Fibroblast of mammary gland (primary cell): ENCODE measurements at regions not wholly inside any gene's neighbourhood (a gene's known extent, or its start where the extent isn't known, plus 50 kb on each side); places are given as distances from the start of the nearest gene placed in this dataset.
"Not testable (repeated sequence)": the region's sequence is repeated elsewhere in the genome, so short reads cannot be mapped to it uniquely, and the experiment has no call there.

Source experiments
- DNase-seq: peaks from one replicate; pipeline ENCODE4 v3.0.0-alpha.2; 2010; ENCODE audit warnings: low read depth
- H3K4me3 ChIP-seq: 2 replicates; pipeline ENCODE4 v1.5.1; 2011; ENCODE audit warnings: low read depth, mild to moderate bottlenecking, low read length, moderate library complexity; ENCODE audit not compliant: control insufficient read depth
- TF ChIP-seq, protein P1 (sequence below): conservative IDR thresholded peaks from 2 replicates; pipeline ENCODE4 v1.5.1; 2011; ENCODE audit warnings: low read depth, low read length, inconsistent platforms; ENCODE audit not compliant: control insufficient read depth, insufficient read depth

DNA sequence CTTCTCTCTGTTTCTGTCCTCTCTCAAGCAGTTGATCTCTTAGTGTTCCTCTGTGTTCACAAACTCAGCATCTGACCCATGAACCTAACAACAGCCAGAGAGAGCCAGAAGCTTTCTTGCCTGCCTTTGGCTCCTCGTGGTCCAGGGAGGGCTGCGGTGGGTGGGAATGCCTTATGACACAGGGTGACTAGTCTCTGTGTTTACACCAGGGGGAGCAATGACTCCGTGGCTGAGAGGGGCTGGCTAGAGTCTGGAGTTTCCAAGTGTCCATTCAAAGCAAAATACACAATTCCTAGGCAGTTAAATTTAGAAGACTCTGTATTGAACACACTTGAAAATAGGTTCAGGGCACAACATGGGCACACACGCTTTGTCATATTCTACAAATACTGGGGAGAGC, 370.0 kb upstream of the FRG2C start:
- no peak overlapping the region for H3K4me3 ChIP-seq
- TF ChIP-seq, protein P1, sequence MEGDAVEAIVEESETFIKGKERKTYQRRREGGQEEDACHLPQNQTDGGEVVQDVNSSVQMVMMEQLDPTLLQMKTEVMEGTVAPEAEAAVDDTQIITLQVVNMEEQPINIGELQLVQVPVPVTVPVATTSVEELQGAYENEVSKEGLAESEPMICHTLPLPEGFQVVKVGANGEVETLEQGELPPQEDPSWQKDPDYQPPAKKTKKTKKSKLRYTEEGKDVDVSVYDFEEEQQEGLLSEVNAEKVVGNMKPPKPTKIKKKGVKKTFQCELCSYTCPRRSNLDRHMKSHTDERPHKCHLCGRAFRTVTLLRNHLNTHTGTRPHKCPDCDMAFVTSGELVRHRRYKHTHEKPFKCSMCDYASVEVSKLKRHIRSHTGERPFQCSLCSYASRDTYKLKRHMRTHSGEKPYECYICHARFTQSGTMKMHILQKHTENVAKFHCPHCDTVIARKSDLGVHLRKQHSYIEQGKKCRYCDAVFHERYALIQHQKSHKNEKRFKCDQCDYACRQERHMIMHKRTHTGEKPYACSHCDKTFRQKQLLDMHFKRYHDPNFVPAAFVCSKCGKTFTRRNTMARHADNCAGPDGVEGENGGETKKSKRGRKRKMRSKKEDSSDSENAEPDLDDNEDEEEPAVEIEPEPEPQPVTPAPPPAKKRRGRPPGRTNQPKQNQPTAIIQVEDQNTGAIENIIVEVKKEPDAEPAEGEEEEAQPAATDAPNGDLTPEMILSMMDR, result peak; percentile 58
- DNase-seq, result peak; percentile 20

DNA sequence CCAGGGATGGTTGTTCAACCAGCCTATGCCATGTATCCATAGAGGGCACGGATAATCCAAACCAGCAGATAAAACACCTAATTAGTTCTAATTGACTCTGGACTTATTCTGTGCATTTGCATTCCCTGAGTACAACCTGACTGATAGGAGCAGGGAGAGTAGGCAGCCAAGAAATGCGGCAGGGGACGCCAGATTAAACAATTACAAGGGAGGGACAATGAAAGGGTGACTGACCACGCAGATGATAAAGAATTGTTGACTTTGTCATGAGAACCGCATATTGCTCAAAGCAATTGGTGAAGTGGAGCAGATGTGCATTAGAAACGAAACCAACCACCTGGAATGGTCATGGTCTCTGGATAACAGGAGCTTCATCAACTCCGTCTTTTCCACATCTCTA, 369.1 kb upstream of the FRG2C start:
- TF ChIP-seq, protein P1, result no peak
- H3K4me3 ChIP-seq, result no peak overlapping the region

DNA sequence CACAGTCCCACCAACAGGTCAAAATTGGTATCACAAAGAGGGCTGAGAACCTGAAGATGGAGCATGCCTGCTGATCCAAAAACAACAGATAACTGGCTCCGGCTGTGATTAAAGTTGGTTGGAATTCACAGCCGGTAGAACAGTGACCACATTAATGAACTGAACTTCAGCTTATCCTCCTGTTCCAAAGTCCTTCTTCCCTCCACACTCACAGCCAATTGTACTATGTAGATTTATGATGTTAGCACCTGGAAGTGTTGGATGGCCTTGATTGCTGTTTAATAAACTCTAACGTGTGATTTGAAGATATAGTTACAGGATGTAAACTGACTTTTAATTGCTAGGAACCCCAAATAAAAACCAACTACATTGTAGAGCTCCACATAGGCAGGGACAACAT, 367.3 kb upstream of the FRG2C start:
- TF ChIP-seq, protein P1, result no peak
- no peak for DNase-seq
- H3K4me3 ChIP-seq, result no peak overlapping the region

More for the DNA sequence above, 369.1 kb upstream of the FRG2C start:
- DNase-seq, result no peak

DNA sequence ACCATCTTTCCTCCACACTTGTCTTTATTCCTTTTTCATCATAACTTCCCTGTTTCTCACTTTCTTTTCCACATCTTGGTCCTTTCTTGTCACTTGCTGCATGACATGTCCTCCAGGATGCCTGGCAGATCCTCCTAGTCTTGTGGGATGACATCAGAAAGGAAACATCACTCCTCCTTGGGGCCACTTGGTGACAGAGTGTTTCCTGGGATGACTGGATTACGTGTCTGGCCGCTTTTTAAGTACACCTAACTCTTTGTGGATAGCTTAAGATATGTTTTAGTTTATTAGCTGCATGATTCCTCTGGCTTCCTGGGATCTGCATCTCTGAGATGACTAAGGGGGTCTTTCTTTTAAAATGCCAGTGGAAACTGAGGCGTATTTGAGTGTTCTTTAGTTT, 363.5 kb upstream of the FRG2C start:
- TF ChIP-seq, protein P1, result no peak
- no peak overlapping the region for H3K4me3 ChIP-seq
- no peak for DNase-seq

DNA sequence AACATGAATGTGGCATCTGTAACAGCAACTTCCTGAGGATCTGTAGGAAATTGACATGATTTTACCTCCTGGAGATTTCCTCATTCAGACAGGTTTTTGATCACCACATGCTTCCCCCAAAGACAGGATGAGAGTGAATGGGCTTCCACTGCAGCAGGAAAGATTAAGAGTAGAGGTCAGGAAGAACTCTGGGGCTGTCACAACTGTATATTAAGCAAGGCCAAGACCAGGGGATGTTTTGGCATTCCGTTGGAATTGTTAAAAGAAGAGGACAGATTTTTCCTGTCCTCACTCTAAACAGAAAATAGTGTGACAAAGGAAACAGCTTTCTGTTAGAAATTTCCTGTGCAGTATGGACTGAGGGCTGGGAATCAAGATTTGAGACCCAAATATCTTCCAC, 363.1 kb upstream of the FRG2C start:
- DNase-seq, H3K4me3 ChIP-seq: not testable (repeated sequence)

DNA sequence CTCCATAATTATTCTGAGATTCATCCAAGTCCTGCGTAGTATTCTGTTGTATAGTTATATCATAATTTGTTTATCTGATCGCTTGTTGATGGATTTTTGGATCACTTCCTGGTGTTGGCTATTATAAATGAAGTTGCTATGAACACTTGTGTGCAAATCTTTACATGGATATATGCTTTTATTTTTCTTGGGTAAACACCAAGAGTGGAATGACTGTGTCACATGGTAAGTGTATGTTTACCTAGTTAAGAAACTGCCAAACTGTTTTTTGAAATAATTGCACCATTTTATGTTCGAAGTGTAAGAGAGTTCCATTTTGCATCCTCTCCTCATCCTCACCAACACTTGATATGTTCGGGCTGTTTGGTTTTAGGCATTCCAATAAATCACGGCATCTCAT, 360.4 kb upstream of the FRG2C start:
- DNase-seq, result no peak
- H3K4me3 ChIP-seq, result no peak overlapping the region
- TF ChIP-seq, protein P1, result no peak

DNA sequence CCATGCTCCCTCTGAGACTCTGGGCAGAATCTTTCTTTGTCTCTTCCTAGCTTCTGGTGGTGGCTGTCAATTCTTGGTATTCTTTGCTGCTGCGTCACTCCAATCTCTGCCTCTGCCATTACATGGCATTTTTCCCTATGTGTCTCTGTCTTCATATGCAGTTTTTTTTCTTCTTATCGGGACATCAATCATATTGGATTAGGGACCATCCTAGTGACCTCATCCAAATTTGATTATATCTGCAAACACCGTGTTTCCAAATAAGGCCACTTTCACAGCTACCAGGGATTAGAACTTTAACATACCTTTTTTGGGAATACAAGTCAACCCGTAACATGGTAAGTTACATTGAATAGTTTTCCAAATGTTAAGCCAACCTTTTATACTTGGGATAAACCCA, 358.2 kb upstream of the FRG2C start:
- TF ChIP-seq, protein P1, result no peak
- no peak for DNase-seq

DNA sequence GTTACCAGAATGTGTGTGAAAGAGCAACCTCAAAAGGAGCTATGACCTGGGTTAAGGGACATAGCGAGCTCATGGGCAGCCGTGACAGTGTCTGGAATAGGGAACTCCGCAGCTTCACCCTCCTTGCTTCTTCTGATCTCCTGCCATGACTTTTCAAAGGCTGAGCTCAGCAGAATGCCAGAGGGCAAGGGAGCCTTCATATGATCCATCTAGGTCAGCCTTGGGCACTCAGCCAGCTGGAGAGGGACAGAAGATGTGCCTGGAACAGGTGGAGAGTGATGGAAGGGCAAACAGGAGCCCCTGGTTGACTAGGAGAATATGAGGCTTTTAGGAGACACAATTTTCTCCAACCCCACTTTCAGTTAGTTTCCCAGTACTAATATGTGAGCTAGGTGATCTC, 352.8 kb upstream of the FRG2C start:
- not testable (repeated sequence) for H3K4me3 ChIP-seq, DNase-seq

More for the DNA sequence above, 358.2 kb upstream of the FRG2C start:
- H3K4me3 ChIP-seq, result no peak overlapping the region

DNA sequence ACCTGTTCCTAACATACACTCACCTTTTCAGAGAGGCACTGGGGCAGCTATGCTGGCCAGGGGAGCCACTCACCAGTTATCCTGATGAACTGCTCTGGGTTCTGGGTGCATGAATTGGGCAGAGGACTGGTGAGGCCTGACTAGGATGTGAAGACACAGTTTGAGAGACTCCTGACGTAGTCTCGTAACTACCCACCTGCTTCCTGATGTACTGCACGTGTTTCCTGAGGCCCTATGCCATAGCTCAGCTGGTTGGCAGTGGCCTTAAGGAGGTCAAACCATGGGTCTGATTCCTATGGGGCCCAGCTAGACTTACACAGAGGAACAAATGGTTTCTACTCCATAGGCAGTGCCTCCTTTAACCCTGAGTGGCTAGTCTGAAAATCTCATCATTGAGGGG, 351.7 kb upstream of the FRG2C start:
- not testable (repeated sequence) for DNase-seq, H3K4me3 ChIP-seq

DNA sequence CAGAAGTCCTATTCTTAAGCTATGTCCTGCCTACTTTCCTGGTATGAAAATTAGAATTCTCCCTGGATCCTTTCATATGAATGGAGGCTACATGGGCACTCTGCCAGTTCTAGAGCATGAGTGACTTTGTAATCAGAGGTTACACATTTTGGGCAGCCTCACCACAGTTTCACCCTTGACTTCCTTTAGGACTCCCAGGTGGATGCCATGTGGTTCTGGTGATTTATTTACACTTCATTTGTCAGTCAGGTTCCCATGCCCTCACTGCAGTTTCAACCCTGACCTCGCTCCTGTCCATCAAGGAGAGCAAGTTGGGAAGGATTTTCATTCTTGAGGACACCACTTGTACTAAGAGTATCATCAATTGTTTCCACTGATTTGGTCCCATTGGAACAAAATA, 344.4 kb upstream of the FRG2C start:
- H3K4me3 ChIP-seq, DNase-seq: not testable (repeated sequence)
